ENCODE measurements at regions not wholly inside any gene's neighbourhood (a gene's known extent, or its start where the extent isn't known, plus 50 kb on each side); places are given as distances from the start of the nearest gene placed in this dataset.
"Not testable (repeated sequence)": the region's sequence is repeated elsewhere in the genome, so short reads cannot be mapped to it uniquely, and the experiment has no call there.

GRCh38 chr5:1619531-1619930, 95.8 kb upstream of the LPCAT1 start:
- intact Hi-C loops (cut with DNase I); DNase-seq; ATAC-seq: not testable (repeated sequence)

GRCh38 chr5:1618296-1618865, 94.6 kb upstream of the LPCAT1 start:
- DNase-seq; intact Hi-C loops (cut with DNase I): not testable (repeated sequence)

DNA sequence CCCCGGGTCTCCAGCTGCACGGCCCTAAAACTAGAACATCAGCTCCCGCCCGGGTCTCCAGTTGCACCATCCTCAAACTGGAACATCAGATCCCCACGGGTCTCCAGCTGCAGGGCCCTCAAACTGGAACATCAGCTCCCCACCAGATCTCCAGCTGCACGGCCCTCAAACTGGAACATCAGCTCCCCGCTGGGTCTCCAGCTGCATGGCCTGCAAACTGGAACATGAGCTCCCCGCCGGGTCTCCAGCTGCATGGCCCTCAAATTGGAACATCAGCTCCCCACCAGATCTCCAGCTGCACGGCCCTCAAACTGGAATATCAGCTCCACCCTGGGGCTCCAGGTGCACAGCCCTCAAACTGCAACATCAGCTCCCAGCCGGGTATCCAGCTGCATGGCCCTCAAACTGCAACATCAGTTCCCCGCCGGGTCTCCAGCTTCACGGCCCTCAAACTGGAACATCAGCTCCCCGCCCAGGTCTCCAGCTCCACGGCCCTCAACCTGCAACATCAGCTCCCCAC, 93.5 kb upstream of the LPCAT1 start:
- not testable (repeated sequence) for DNase-seq, ATAC-seq

More at GRCh38 chr5:1618296-1618865, 94.6 kb upstream of the LPCAT1 start:
- not testable (repeated sequence) for ATAC-seq

GRCh38 chr5:1613515-1613914, 89.8 kb upstream of the LPCAT1 start:
- ATAC-seq; intact Hi-C loops (cut with DNase I); DNase-seq: not testable (repeated sequence)

More for the DNA sequence above, 93.5 kb upstream of the LPCAT1 start:
- intact Hi-C loops (cut with DNase I) = not testable (repeated sequence)

DNA sequence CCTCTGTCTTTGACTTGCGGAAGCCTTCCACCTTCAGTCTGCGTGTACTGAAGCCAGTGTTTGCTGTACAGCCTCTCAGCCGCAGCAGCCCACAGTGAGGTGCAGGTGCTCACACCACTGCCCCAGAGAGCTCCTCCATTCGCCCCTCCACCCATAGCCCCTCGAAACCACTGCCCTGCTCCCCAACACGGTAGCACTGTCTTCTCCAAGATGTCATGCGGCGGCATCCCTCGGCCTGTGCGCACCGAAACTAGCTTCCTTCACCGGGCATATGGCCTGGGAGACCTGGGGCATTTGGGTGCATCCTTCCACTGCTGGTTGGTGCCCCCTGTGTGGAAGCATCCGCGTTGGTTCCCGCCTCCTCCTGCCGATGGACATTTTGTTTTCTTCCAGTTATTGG, 86.8 kb upstream of the LPCAT1 start:
- ATAC-seq; DNase-seq; intact Hi-C loops (cut with DNase I): not testable (repeated sequence)

- ATAC-seq; intact Hi-C loops (cut with DNase I); DNase-seq: not testable (repeated sequence)
Observed at GRCh38 chr5:1609111-1609510, 85.4 kb upstream of the LPCAT1 start.

GRCh38 chr5:1608336-1608735, 84.6 kb upstream of the LPCAT1 start:
- DNase-seq; intact Hi-C loops (cut with DNase I): not testable (repeated sequence)
- peak; percentile 8 to 47 for ATAC-seq

DNA sequence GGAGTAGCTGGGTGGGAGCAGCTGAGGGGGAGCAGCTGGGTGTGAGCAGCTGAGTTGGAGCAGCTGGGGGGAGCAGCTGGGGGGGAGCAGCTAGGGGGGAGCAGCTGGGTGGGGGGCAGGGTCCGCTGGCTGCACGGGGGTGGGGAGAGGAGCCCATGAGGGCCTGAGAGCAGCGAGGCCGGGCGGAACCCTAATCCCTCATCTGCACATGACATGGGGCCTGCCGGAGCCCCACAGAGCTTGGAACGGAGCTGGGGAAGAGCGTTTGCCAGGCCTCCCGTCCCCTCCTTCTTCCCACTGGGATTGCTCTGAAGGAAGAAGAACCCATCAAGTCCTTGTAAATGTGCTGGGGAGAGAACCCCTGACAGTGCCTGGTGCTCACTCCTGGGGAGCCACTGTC, 83.2 kb upstream of the LPCAT1 start:
- ATAC-seq; intact Hi-C loops (cut with DNase I); DNase-seq: not testable (repeated sequence)

DNA sequence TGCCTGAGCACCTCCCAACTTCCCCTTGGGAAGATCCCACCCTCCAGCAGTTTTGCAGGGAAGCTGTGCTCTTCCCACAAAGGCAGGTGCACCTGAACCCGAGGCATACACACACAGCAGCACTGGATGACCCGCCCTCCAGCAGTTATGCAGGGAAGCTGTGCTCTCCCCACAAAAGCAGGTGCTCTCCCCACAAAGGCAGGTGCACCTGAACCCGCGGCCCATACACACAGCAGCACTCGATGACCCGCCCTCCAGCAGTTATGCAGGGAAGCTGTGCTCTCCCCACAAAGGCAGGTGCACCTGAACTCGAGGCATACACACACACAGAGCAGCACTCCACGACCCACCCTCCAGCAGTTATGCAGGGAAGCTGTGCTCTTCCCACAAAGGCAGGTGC, 80.2 kb upstream of the LPCAT1 start:
- intact Hi-C loops (cut with DNase I); ATAC-seq; DNase-seq: not testable (repeated sequence)

- not testable (repeated sequence) for ATAC-seq
Observed at GRCh38 chr5:1601565-1601964, 77.8 kb upstream of the LPCAT1 start.

GRCh38 chr5:1598950-1599737, 75.4 kb upstream of the LPCAT1 start:
- intact Hi-C loops (cut with DNase I); ATAC-seq; DNase-seq: not testable (repeated sequence)

More at GRCh38 chr5:1601565-1601964, 77.8 kb upstream of the LPCAT1 start:
- intact Hi-C loops (cut with DNase I); DNase-seq: not testable (repeated sequence)

DNA sequence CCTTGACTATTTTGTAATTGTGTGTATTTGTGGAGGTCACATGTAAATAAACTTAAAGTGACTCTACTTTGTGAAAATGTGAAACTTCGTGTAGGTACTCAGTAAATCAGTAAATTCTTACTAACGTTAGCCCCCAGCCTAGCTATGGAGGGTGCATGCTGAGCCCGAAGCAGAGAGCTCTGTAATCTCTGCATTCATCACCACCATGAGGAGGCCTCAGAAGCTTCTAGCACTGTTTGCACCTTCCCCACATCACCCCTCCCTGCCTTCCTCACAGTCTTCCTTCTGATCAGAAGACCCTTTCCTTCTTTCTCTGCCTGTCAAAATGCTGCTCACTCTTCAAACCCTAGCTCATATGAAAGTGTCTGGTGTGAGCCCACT, 73.3 kb upstream of the LPCAT1 start:
- DNase-seq; intact Hi-C loops (cut with DNase I); ATAC-seq: not testable (repeated sequence)

GRCh38 chr5:1596462-1597092, 72.8 kb upstream of the LPCAT1 start:
- intact Hi-C loops (cut with DNase I); ATAC-seq; DNase-seq: not testable (repeated sequence)

GRCh38 chr5:1594357-1595106, 70.8 kb upstream of the LPCAT1 start:
- DNase-seq (peak; percentile 77), ATAC-seq (peak; percentile 96 to 97)
- intact Hi-C loops (cut with DNase I) = no loop called here

GRCh38 chr5:1593903-1594356, 70.2 kb upstream of the LPCAT1 start:
- ATAC-seq (peak; percentile 29 to 34), DNase-seq (peak; percentile 25)
- intact Hi-C loops (cut with DNase I) = no loop called here

DNA sequence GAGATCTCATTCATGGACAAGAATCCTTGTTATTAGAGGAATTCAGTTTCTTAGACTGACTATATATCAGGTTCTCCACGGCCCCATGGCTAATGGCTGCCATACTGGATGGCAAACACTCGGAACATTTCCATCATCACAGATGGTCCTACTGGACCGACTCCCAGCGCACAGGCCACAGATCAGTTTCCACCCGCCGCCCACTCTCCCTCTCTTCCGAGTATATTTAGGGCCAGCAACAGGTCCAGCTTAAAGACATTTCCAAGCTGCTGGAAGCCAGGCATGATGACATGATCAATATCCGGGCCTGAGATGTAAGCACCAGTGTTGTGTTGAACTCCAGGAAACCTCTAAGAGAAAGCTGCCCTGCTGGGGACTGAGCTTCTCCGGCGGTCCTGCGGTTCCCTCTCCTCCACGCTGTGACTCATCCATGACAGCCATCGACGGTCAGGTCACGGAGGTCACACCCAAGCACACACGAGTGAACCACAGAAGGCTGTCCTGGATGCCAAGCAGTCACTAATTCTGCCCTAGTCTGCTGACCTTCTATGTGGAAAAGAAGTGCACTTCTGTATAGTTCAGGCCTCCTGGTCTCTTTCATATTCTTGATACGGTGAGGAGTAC, 64.4 kb upstream of the LPCAT1 start:
- DNase-seq; intact Hi-C loops (cut with DNase I): not testable (repeated sequence)
- ATAC-seq = peak in 1 of 2 donors; percentile 14

GRCh38 chr5:1583081-1583875, 59.5 kb upstream of the LPCAT1 start:
- intact Hi-C loops (cut with DNase I); ATAC-seq; DNase-seq: not testable (repeated sequence)
